Occipital lobe (tissue), 1 donor: ENCODE measurements at regions not wholly inside any gene's neighbourhood (a gene's known extent, or its start where the extent isn't known, plus 50 kb on each side); places are given as distances from the start of the nearest gene placed in this dataset.
"Not testable (repeated sequence)": the region's sequence is repeated elsewhere in the genome, so short reads cannot be mapped to it uniquely, and the experiment has no call there.

Experiments used
- DNase-seq: peaks from one replicate; lab custom pipeline; 2025; lab: John Stamatoyannopoulos, UW

- no peak for DNase-seq
These were observed 68.8 kb upstream of the INSIG1 start for GRCh38 chr7:155228894-155229293.

DNA sequence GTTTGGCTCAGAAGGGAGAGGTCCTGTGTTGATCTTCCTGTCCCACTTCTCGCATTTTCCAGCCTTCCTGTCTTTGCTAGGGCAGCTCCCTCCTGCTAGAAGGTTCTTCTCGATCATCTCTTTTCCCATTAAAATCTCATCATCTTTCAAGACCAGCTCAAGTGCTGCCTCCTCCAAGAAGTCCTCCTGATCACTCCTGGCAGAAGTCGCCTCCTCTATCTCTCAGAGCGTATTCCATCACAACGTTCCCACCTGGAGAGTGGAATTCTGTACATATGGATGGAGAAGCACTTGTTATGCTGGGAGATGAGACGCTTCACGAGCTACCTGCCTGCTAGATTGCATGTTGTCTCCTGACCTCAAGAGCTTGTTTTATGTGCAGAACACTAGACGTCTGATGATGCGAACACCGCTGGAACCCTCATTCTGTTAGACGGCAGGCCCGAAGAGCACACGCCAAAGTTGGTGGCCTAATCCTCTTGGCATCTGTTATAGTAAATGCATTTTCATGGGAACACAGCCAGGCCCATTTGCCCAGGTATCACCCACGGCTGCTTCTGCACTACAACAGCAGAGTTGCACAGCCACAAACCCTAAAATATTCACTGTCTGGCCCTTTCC, 68.0 kb upstream of the INSIG1 start:
- no peak for DNase-seq

GRCh38 chr7:155230169-155230593, 67.5 kb upstream of the INSIG1 start:
- DNase-seq = peak; percentile 55

DNA sequence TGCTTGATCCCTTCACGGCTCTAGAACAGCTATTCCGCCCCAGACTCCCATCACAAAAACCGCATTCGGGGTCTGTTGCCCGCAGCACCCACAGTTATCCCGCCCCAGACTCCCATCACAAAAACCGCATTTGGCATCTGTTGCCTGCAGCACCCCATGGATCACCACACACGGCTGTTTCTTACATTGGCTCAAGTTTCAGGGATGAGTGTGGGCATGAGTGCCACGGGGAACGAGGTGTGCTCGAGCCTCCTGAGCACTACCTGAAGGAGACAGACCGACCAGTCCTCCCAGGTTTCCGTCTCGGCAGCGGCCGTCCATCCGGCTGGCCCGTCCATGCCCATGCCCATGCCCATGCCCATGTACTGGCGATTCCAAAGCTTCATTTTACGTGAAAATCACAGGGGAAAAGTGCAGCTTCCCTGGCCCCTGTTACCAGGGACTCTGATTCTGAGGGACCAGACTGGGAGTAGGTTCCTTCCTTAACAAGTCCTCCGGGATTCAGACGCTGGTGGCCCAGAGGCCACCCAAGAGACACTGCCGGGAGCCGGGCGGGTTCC, 66.4 kb upstream of the INSIG1 start:
- no peak for DNase-seq

- DNase-seq = no peak
These were observed 65.7 kb upstream of the INSIG1 start for GRCh38 chr7:155231941-155232340.

GRCh38 chr7:155232911-155233310, 64.8 kb upstream of the INSIG1 start:
- no peak for DNase-seq

DNA sequence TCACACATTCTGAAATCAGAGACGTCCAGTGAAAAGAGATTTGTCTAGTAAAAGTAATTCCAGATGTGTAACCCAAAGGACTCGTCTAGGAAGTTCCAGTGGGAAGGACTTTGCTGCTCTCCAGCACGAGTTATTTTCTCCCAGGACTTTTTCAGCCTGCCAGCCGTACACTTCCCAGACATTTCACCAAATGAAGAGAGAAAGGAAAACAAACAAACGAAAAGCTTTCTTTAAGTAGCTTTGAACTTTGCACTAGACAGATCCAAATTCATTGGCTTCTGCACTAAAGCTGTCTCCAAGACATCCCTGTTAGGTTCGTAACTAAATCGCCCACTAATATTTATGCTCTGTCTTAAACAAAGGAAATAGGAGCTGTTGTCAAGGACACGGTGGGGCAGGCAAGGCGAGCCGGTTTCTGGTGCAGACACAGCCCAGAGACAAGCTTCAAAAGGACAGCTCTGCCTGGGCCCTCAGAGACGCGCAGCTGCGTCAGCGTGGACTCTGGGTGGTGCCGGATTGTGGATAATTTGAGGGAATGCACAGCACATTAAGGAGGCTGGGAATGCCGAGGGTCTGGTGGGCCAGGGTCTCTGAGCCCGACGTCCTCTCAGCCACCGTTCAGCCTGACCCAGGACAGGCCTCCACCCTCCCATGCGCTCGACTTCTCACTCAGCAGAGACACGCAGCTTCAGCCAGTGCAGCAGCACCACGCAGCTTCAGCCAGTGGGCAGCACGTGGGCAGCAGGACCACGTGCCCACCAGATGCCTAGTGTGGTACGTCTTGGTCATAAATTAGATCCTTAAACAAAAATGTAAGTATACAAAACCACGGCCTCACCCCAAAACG, 64.1 kb upstream of the INSIG1 start:
- DNase-seq = no peak

GRCh38 chr7:155234158-155234492, 63.6 kb upstream of the INSIG1 start:
- no peak for DNase-seq

DNA sequence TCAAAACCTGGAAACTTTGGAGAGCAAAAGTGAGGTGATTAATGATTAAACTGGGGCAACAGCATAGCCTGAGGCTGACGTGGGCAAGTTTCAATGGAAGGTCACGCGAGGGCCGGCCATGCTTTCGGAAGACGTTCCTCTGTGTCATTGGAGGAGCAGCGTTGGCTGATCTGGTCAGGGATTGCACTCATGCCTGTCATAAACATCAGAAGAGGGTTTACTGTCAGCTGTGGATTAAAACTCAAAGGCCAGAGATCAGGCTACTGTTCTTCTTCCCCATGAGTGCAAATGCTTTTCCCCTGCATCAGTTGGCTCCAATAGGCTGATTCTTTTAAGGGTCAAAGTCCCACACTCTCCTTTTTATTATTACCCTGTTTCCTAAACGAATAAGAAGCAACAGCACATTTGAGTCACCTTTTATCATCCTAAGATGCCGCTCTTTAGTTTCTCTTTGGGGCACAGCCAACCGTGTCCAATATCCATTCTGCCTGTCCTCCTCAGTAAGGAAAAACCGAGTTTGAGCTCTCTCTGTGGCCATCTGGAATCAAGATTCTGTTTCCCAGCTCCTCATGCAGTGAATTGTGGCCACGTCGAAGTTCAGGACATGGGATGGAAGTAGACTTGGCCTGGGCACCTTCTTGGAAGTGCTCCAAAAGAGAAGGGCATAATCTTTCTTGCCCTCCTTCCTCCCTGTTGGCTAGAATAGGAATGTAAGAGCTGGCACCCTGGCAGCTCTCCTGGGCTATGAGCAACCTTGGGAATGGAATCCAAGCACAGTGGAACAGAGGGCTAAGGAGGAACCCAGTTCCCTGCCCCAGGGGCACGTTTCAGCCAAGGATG, 62.5 kb upstream of the INSIG1 start:
- DNase-seq = no peak

- DNase-seq = no peak
These were observed 61.3 kb upstream of the INSIG1 start for GRCh38 chr7:155236386-155236785.

DNA sequence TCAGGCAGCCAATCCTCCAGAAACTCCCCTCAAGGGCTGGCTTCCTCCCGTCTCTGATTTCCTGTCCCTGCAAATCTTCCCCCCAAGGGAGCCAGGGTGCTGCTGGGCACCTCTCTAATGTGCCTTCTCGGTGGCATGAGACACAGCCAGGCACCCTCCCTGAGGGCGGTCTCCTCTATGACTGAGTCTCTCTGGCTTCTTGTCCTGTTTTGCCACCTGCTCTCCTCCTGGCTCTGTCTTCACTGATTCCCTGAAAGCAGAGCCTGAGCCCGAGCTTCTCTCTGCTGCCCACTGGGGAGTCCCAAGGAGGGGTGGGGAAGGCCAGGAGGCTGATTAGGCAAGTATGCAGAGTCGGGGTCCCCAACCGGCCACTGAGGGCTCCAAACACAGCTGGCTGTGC, 60.4 kb upstream of the INSIG1 start:
- no peak for DNase-seq

DNA sequence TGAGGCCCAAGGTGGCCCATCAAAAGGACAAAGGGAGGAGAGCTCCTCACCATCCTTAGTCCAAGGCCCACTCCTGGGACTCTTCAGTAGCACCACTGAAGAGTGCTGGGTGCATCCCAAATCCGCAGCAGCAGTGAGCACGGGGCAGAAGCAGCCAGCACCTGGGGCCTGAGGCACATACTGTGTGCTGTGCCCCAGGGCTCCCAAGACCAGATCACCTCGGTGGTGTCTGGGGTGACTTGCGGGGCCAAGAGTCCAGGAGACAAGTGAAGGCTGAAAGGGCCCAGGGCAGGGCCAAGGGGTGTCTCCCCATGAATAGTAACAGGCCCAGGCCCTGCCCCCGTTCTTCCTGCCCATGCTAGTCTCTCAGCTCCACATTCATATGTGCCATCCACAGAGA, 59.9 kb upstream of the INSIG1 start:
- no peak for DNase-seq

DNA sequence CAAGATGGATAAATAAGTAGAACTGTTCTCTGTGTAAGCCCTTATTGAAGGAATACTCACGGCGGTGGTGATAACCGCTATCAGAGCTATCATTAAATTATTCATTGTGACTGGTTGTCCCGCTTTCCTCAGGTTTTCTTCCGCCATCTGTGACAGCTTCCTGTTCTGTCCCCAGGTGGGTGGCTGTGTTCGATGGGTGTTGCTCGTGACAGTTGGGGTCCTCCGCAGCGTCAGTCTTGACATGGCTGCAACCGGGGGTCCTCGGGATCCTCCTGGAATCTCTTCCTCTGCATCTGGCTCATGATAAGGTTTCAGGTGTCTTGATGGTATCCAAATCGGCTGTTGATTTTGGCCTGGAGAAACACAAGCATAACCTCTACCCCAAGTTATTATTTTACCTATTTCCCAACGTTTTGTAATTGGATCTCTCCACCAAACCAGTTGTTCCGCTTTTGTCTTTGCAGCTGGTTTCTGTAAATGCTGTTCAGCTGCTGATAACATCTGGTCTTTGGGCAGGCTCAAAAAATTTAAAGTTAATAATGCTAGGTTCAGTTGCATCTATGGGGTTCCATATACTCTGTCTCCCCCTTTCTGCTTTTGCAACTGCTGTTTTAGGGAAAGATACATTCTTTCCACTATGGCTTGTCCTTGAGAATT, 58.1 kb upstream of the INSIG1 start:
- DNase-seq = not testable (repeated sequence)

DNA sequence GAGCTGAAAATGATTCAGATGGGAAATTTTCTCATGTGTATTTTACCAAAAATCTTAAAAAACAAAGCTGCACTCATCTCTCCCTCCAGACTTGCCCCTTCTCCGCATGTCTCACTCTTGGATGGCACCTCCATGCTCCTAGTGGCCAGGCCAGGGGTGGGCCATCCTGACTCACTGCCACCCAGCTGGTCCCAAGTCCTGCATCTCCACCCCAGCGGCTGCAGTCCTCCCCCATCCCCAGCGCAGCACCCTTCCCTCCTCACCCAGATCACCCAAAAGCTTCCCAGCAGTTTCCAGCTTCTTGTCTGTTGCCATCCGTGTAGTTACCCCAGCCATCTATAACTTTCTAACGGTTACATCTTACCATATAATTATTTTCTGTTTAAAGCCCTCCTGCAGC, 53.0 kb upstream of the INSIG1 start:
- DNase-seq = no peak

DNA sequence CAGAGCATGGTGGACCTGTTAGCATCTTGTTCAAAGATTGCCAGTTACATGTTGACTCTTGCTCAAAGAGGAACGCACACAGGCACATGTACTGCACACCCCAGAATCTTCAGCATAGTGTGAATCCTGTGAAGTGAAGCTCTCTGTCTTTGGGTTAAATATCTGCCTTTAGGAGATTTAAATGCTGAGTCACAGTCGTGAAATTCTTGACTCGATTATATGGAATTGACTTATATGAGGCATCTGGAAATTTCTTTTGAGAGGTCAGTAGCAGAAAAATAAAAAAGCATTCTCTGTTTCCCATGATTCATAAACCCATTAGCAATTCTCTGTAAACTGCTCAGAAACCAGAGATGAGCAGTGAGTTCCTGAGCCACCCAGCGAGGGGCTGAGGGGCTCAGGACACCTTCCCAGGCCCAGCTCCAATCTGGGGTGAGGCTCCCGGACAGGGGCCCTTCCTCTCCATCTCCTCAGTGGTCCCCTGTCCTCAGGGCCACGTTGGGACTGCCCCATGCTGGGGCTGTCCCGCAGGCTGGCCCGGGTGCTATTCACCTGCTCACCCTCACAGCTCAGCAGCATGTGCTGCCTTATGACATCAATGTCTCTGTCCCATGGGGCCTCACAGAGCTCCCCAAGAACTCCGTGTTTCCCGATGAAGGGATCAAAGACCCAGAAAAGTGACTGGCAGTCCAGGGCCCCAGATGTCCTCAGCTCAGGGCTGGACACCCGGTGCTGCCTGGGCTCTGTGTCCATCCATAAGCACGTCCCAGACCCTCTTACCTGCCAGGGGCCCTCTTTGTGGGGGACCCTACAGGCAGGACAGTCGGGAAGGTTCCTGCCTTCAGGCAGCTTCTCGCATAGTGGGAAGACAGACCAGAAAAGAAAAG, 50.0 kb upstream of the INSIG1 start:
- no peak for DNase-seq
